ENCODE measurements at regions not wholly inside any gene's neighbourhood (a gene's known extent, or its start where the extent isn't known, plus 50 kb on each side); places are given as distances from the start of the nearest gene placed in this dataset.
A peak's percentile ranks its signal among the peaks of the same experiment; 100 is the strongest.
"Not testable (repeated sequence)": the region's sequence is repeated elsewhere in the genome, so short reads cannot be mapped to it uniquely, and the experiment has no call there.

GRCh38 chr1:228681076-228681565 is 54.2 kb upstream of the RHOU start:
- H3K4me1 ChIP-seq (ENCODE audit: control insufficient read depth, insufficient read depth, low read length, poor library complexity, severe bottlenecking); H3K36me3 ChIP-seq (ENCODE audit: control insufficient read depth, insufficient read depth, low read length); H3K4me3 ChIP-seq (ENCODE audit: extremely low read depth, insufficient read depth, low read length, poor library complexity, severe bottlenecking); H3K9me3 ChIP-seq (ENCODE audit: control insufficient read depth, low read length): not testable (repeated sequence)
- peak overlapping the region; percentile 10 for H3K27ac ChIP-seq (ENCODE audit: low read depth, low read length, severe bottlenecking)
- 69 to 83% methylated on average over 9 of the region's 9 CpGs for WGBS, 2 experiments (ENCODE audit: insufficient coverage in 2 of 2)

- Histone ChIP-seq H3K4me3 (ENCODE audit: extremely low read depth, insufficient read depth, low read length, poor library complexity, severe bottlenecking) (no peak overlapping the region), H3K4me1 (ENCODE audit: control insufficient read depth, insufficient read depth, low read length, poor library complexity, severe bottlenecking) (peaks cover 7% of the 10 kb centered on the region), H3K9me3 (ENCODE audit: control insufficient read depth, low read length) (no peaks in the 10 kb centered on the region), H3K27ac (ENCODE audit: low read depth, low read length, severe bottlenecking) (no peak overlapping the region), H3K36me3 (ENCODE audit: control insufficient read depth, insufficient read depth, low read length) (no peaks in the 10 kb centered on the region)
- 95 to 97% methylated on average over 3 of the region's 3 CpGs for WGBS, 2 experiments (ENCODE audit: insufficient coverage in 2 of 2)
Observed at GRCh38 chr1:228683428-228683827, 51.9 kb upstream of the RHOU start.

GRCh38 chr1:228684607-228685006 is 50.7 kb upstream of the RHOU start:
- no peaks in the 10 kb centered on the region for H3K36me3 ChIP-seq (ENCODE audit: control insufficient read depth, insufficient read depth, low read length)
- H3K9me3 ChIP-seq (ENCODE audit: control insufficient read depth, low read length) = no peaks in the 10 kb centered on the region
- peak overlapping the region; percentile 47 for H3K27ac ChIP-seq (ENCODE audit: low read depth, low read length, severe bottlenecking)
- no peak overlapping the region for H3K4me3 ChIP-seq (ENCODE audit: extremely low read depth, insufficient read depth, low read length, poor library complexity, severe bottlenecking)
- WGBS, 2 experiments (ENCODE audit: insufficient coverage in 2 of 2) = 90 to 94% methylated on average over 6 to 7 of the region's 7 CpGs
- H3K4me1 ChIP-seq (ENCODE audit: control insufficient read depth, insufficient read depth, low read length, poor library complexity, severe bottlenecking) = peaks cover 7% of the 10 kb centered on the region

- peak overlapping the region; percentile 47 for H3K27ac ChIP-seq (ENCODE audit: low read depth, low read length, severe bottlenecking)
- WGBS, 2 experiments (ENCODE audit: insufficient coverage in 2 of 2) = 86 to 100% methylated on average over 1 of the region's 1 CpG
- peaks cover 7% of the 10 kb centered on the region for H3K4me1 ChIP-seq (ENCODE audit: control insufficient read depth, insufficient read depth, low read length, poor library complexity, severe bottlenecking)
- H3K4me3 ChIP-seq (ENCODE audit: extremely low read depth, insufficient read depth, low read length, poor library complexity, severe bottlenecking) = no peak overlapping the region
- H3K9me3 ChIP-seq (ENCODE audit: control insufficient read depth, low read length) = no peaks in the 10 kb centered on the region
- H3K36me3 ChIP-seq (ENCODE audit: control insufficient read depth, insufficient read depth, low read length) = no peaks in the 10 kb centered on the region
Observed at GRCh38 chr1:228685081-228685660, 50.1 kb upstream of the RHOU start.

Measured in mesodermal cell (in vitro differentiated cells).